Dedifferentiated amniotic fluid mesenchymal stem cell (primary cell): ENCODE measurements at regions not wholly inside any gene's neighbourhood (a gene's known extent, or its start where the extent isn't known, plus 50 kb on each side); places are given as distances from the start of the nearest gene placed in this dataset.

Source experiments
- DNase-seq: peaks from one replicate; pipeline ENCODE4 v3.0.0-alpha.2; 2016; ENCODE audit errors: extremely low spot score

GRCh38 chr20:57079031-57080005, 187.1 kb downstream of the BMP7 start:
- no peak for DNase-seq

GRCh38 chr20:57080796-57081195, 185.6 kb downstream of the BMP7 start:
- peak; percentile 26 for DNase-seq

GRCh38 chr20:57082357-57082945, 184.0 kb downstream of the BMP7 start:
- DNase-seq: no peak

- no peak for DNase-seq
These were observed 183.4 kb downstream of the BMP7 start for GRCh38 chr20:57083072-57083471.

- DNase-seq: no peak
These were observed 180.4 kb downstream of the BMP7 start for GRCh38 chr20:57086066-57086465.

GRCh38 chr20:57087102-57087501, 179.3 kb downstream of the BMP7 start:
- no peak for DNase-seq

GRCh38 chr20:57087705-57088104, 178.7 kb downstream of the BMP7 start:
- DNase-seq: no peak

- no peak for DNase-seq
These were observed 178.0 kb downstream of the BMP7 start for GRCh38 chr20:57088436-57088835.

- DNase-seq: no peak
These were observed 176.7 kb downstream of the BMP7 start for GRCh38 chr20:57089699-57090144.

- DNase-seq: no peak
These were observed 175.6 kb downstream of the BMP7 start for GRCh38 chr20:57090590-57091560.

- DNase-seq: no peak
These were observed 174.7 kb downstream of the BMP7 start for GRCh38 chr20:57091748-57092111.

GRCh38 chr20:57092112-57092899, 174.1 kb downstream of the BMP7 start:
- no peak for DNase-seq

- no peak for DNase-seq
These were observed 173.4 kb downstream of the BMP7 start for GRCh38 chr20:57092900-57093530.

- no peak for DNase-seq
These were observed 172.7 kb downstream of the BMP7 start for GRCh38 chr20:57093766-57094165.

- DNase-seq: no peak
These were observed 172.1 kb downstream of the BMP7 start for GRCh38 chr20:57094252-57094891.

GRCh38 chr20:57094991-57095390, 171.4 kb downstream of the BMP7 start:
- DNase-seq: no peak

- DNase-seq: no peak
These were observed 171.0 kb downstream of the BMP7 start for GRCh38 chr20:57095426-57095825.

- no peak for DNase-seq
These were observed 169.1 kb downstream of the BMP7 start for GRCh38 chr20:57097245-57097915.

- DNase-seq: no peak
These were observed 164.3 kb downstream of the BMP7 start for GRCh38 chr20:57102160-57102559.

- DNase-seq: no peak
These were observed 163.9 kb downstream of the BMP7 start for GRCh38 chr20:57102566-57102965.
